SK-N-DZ (cell line): ENCODE measurements at regions not wholly inside any gene's neighbourhood (a gene's known extent, or its start where the extent isn't known, plus 50 kb on each side); places are given as distances from the start of the nearest gene placed in this dataset.

Experiments
- DNase-seq: peaks from one replicate; pipeline ENCODE4 v3.0.0-alpha.2; 2015; ENCODE audit warnings: low spot score

GRCh38 chr21:26659182-26659581 is 86.1 kb upstream of the CYYR1 start:
- DNase-seq: no peak

GRCh38 chr21:26655460-26655859 is 82.4 kb upstream of the CYYR1 start:
- DNase-seq: no peak

GRCh38 chr21:26653430-26653829 is 80.3 kb upstream of the CYYR1 start:
- DNase-seq: no peak

DNA sequence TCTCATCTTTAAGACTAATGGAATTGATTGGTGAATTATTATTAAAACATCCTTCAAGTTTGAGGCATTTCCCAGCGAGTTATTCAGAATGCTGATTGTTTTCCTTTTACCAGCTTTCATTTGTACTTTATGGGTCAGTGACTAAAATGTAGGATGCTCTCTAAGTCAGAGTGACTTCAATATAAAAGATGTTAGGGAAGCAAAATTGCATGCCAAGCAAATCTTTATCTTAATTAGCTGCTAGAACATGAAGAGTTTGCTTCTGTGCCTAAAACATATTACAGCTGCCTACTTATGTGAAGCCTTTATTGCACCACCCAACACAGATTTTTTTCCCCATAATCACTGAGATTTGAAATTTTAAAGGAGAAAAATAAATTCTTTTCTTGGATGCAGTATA is 79.8 kb upstream of the CYYR1 start:
- DNase-seq: no peak

DNA sequence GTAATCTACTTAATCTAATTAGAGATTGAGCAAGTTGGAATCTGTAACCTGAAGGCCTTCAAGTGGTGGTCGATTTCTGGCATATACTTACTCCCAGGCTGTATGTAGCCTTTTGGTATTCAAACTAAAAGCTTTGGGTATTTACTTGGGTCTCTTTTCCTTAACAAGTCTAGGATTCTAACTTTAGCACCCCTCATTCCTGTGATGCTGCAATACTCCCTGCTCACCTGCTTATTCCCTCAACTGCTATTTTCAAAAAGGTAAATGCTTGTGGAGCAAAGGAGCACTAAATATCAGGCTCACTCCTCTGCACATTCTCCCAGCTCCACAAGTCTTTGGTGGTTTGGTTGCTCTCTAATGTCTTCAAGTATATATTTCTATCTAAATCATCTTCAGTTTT is 68.0 kb upstream of the CYYR1 start:
- DNase-seq: no peak

- DNase-seq: no peak
Observed at GRCh38 chr21:26637201-26637745, 64.2 kb upstream of the CYYR1 start.

DNA sequence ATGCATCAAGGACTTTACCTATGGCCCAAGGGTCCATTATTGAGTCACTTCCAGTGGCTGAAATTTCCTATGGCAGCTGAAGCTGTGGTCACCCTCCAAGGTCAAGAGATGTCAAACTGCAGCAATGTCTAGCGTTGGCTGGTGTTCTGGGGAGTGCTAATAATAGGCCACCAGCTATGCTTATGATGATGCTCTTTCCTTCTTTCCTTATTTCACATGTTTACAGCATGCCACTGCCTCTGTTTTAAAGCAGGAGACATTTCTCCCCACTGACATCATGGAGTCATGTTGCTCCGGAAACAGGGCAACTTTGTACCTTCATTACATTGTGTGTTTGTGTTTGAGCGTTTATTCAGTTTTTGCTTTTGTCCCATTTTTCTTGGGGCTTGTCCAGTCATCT is 62.6 kb upstream of the CYYR1 start:
- DNase-seq: no peak

DNA sequence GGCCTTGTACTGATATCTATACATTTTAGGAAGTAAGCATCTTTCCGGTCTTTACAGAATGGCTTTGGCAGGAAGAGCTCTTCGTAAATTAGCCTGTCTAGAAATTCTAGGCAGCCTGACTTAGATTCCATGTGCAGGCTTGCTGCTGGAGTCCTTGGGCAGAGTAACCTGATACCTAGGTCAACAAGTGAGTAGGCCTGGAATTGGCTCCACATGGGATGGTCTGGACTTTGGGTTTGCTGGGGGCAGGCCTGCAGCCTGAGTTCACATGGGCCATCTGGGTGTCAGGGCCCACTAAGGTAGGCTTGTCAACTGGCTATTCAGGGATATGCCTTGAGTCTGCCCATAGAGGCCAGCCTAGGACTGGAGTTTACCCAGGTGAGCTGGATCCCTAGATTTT is 59.6 kb upstream of the CYYR1 start:
- peak; percentile 5 for DNase-seq

- no peak for DNase-seq
Observed at GRCh38 chr21:26626187-26626586, 53.1 kb upstream of the CYYR1 start.

GRCh38 chr21:26624983-26625519 is 52.0 kb upstream of the CYYR1 start:
- DNase-seq: no peak
